PC-3 (cell line): ENCODE measurements at regions not wholly inside any gene's neighbourhood (a gene's known extent, or its start where the extent isn't known, plus 50 kb on each side); places are given as distances from the start of the nearest gene placed in this dataset.

Experiments
- ATAC-seq: fragments of 200-7000 bp; cut with Tn5 transposase; 2 replicates; pipeline ENCODE4 v1.9.1; 2020; ENCODE audit warnings: mild to moderate bottlenecking, moderate library complexity
- BruUV-seq: library from RNA; stranded (reverse); fragments of 400-500 nt; replicated peaks from 2 replicates; lab custom pipeline; 2021; lab: Mats Ljungman, UMichigan
- CTCF ChIA-PET: fragments of 300-600 bp; sonication (Branson Sonifier 250); formaldehyde crosslinking; loops from one replicate; lab custom pipeline; 2022; ENCODE audit warnings: antibody characterized with exemption; lab: Charles Lee
- POLR2A ChIA-PET: fragments of 300-600 bp; sonication (Branson Sonifier 250); formaldehyde crosslinking; loops from one replicate; lab custom pipeline; 2022; ENCODE audit warnings: antibody characterized with exemption; ENCODE audit not compliant: unreplicated experiment; lab: Charles Lee
- DNase-seq: peaks from one replicate; pipeline ENCODE4 v3.0.0-alpha.2; 2015
- H2AFZ ChIP-seq: fragments of 300-600 bp; sonication (generic); 2 replicates; pipeline ENCODE4 v1.6.0; 2016; ENCODE audit warnings: antibody characterized with exemption, low read length
- H3F3A ChIP-seq: fragments of 300-600 bp; sonication (generic); one replicate; pipeline ENCODE4 v1.6.0; 2017; ENCODE audit warnings: antibody characterized with exemption, low read length, control low read depth, mild to moderate bottlenecking; ENCODE audit not compliant: unreplicated experiment
- H3K27ac ChIP-seq: fragments of 300-600 bp; sonication (generic); 2 replicates; pipeline ENCODE4 v1.5.1; 2016; ENCODE audit warnings: mild to moderate bottlenecking, low read length
- H3K27me3 ChIP-seq: fragments of 300-600 bp; sonication (generic); 2 replicates; pipeline ENCODE4 v1.6.1; 2016; ENCODE audit warnings: low read length, mixed read lengths
- H3K36me3 ChIP-seq: fragments of 300-600 bp; sonication (generic); 2 replicates; pipeline ENCODE4 v1.6.1; 2016; ENCODE audit warnings: low read depth, mixed run types, low read length, mixed read lengths
- H3K4me1 ChIP-seq: fragments of 300-600 bp; sonication (generic); 2 replicates; pipeline ENCODE4 v1.5.1; 2016; ENCODE audit warnings: low read length; ENCODE audit not compliant: insufficient read depth
- H3K4me2 ChIP-seq: fragments of 300-600 bp; sonication (generic); 2 replicates; pipeline ENCODE4 v1.6.0; 2016; ENCODE audit warnings: low read length
- H3K4me3 ChIP-seq: fragments of 300-600 bp; sonication (generic); 2 replicates; pipeline ENCODE4 v1.5.1; 2016; ENCODE audit warnings: mild to moderate bottlenecking, low read length, mixed read lengths
- H3K79me2 ChIP-seq: fragments of 300-600 bp; sonication (generic); 2 replicates; pipeline ENCODE4 v1.6.1; 2017; ENCODE audit warnings: low read length, mixed read lengths
- H3K9ac ChIP-seq: fragments of 300-600 bp; sonication (generic); 2 replicates; pipeline ENCODE4 v1.6.0; 2016; ENCODE audit warnings: mild to moderate bottlenecking, low read length
- H3K9me2 ChIP-seq: fragments of 300-600 bp; sonication (generic); replicated peaks from 2 replicates; pipeline ENCODE4 v1.6.1; 2016; ENCODE audit warnings: mixed run types, low read length, mixed read lengths
- H3K9me3 ChIP-seq: fragments of 300-600 bp; sonication (generic); 2 replicates; pipeline ENCODE4 v1.6.1; 2016; ENCODE audit warnings: low read length, mixed read lengths
- H4K20me1 ChIP-seq: fragments of 300-600 bp; sonication (generic); 2 replicates; pipeline ENCODE4 v1.6.1; 2016; ENCODE audit warnings: low read length, mixed read lengths
- EZH2 ChIP-seq: fragments of 300-600 bp; sonication (generic); IDR thresholded peaks from one replicate; pipeline ENCODE4 v1.6.1; 2017; ENCODE audit warnings: antibody characterized with exemption, mild to moderate bottlenecking, low read length; ENCODE audit not compliant: unreplicated experiment
- EZH2phosphoT487 ChIP-seq: fragments of 300-600 bp; sonication (generic); IDR thresholded peaks from 2 replicates; pipeline ENCODE4 v1.6.1; 2018; ENCODE audit warnings: mild to moderate bottlenecking, antibody characterized with exemption, low read length, borderline replicate concordance
- intact Hi-C: fragments of 100-400 bp; cut with micrococcal nuclease; formaldehyde crosslinking; loops from 2 replicates; pipeline ENCODE4 v1.9.0; 2023
- TF ChIP-seq, protein P1 (sequence below): fragments of 300-600 bp; sonication (generic); conservative IDR thresholded peaks from 2 replicates; pipeline ENCODE4 v1.5.1; 2017; ENCODE audit warnings: antibody characterized with exemption, low read depth, mild to moderate bottlenecking, low read length

GRCh38 chr17:14011036-14011692 is 58.1 kb upstream of the COX10 start:
- H3K9me2 ChIP-seq = no peaks in the 10 kb centered on the region
- ChIA-PET POLR2A (no interaction called here), CTCF (no interaction called here)
- ATAC-seq (no peak), DNase-seq (no peak)
- no TSS peak for BruUV-seq
- no peaks in the 10 kb centered on the region for H4K20me1 ChIP-seq
- intact Hi-C loops = no loop called here
- H3K4me1 ChIP-seq = no peaks in the 10 kb centered on the region
- no peak overlapping the region for H3K9ac ChIP-seq
- H3K27ac ChIP-seq = no peak overlapping the region
- no peaks in the 10 kb centered on the region for H3K79me2 ChIP-seq
- H3K4me3 ChIP-seq = no peak overlapping the region
- H2AFZ ChIP-seq = no peak overlapping the region
- H3K4me2 ChIP-seq = no peak overlapping the region
- no peaks in the 10 kb centered on the region for H3K9me3 ChIP-seq
- no peaks in the 10 kb centered on the region for H3K27me3 ChIP-seq
- no peaks in the 10 kb centered on the region for H3K36me3 ChIP-seq
- TF ChIP-seq EZH2 (no peak), EZH2phosphoT487 (no peak)
- TF ChIP-seq, protein P1, sequence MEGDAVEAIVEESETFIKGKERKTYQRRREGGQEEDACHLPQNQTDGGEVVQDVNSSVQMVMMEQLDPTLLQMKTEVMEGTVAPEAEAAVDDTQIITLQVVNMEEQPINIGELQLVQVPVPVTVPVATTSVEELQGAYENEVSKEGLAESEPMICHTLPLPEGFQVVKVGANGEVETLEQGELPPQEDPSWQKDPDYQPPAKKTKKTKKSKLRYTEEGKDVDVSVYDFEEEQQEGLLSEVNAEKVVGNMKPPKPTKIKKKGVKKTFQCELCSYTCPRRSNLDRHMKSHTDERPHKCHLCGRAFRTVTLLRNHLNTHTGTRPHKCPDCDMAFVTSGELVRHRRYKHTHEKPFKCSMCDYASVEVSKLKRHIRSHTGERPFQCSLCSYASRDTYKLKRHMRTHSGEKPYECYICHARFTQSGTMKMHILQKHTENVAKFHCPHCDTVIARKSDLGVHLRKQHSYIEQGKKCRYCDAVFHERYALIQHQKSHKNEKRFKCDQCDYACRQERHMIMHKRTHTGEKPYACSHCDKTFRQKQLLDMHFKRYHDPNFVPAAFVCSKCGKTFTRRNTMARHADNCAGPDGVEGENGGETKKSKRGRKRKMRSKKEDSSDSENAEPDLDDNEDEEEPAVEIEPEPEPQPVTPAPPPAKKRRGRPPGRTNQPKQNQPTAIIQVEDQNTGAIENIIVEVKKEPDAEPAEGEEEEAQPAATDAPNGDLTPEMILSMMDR = no peak
- H3F3A ChIP-seq = no peaks in the 10 kb centered on the region

DNA sequence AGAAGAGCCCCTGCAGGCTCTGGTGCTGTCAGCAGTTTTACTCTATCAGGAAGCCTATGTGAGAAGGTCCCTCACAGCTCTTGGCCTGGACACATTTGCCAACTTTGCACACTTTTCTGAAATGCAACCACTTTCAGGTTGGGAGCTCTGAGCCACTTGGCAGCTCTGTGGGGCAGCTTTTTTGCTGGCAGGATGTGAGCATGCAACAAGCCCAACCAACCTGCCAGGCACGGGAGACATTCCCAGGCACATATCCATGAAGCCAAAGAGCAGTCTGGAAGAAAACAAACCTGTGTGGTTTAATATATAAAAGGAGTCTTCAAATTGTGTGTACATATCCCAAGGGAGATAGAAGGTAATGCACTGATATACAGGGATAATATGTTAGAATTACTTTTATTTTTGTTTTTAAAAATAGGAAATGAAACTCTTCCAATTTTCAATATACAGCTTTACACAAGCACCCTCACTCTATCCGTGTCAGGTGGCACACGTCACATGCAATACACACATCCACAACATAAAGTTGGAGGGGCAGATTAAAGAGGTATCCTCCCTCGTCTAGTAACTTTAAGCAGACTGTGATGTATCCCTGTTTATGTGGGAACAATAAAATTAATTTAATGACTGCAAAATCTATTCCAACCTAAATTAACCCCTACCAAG is 57.4 kb upstream of the COX10 start:
- POLR2A ChIA-PET = no interaction called here
- intact Hi-C loops = no loop called here

More for the DNA sequence above, 57.4 kb upstream of the COX10 start:
- Histone ChIP-seq H2AFZ (no peak overlapping the region), H3K9me2 (no peaks in the 10 kb centered on the region), H3K4me2 (no peak overlapping the region), H3K9ac (no peak overlapping the region), H3K79me2 (no peaks in the 10 kb centered on the region), H3K36me3 (no peaks in the 10 kb centered on the region), H3K4me3 (no peak overlapping the region), H3K9me3 (no peaks in the 10 kb centered on the region), H3K27ac (no peak overlapping the region), H3K4me1 (no peaks in the 10 kb centered on the region), H3K27me3 (no peaks in the 10 kb centered on the region), H4K20me1 (no peaks in the 10 kb centered on the region), H3F3A (no peaks in the 10 kb centered on the region)
- DNase-seq = no peak
- TF ChIP-seq EZH2 = no peak
- no peak for TF ChIP-seq EZH2phosphoT487
- TF ChIP-seq, protein P1 = no peak
- ATAC-seq = no peak
- CTCF ChIA-PET = no interaction called here
- BruUV-seq = no TSS peak
